ENCODE measurements at regions not wholly inside any gene's neighbourhood (a gene's known extent, or its start where the extent isn't known, plus 50 kb on each side); places are given as distances from the start of the nearest gene placed in this dataset.

DNA sequence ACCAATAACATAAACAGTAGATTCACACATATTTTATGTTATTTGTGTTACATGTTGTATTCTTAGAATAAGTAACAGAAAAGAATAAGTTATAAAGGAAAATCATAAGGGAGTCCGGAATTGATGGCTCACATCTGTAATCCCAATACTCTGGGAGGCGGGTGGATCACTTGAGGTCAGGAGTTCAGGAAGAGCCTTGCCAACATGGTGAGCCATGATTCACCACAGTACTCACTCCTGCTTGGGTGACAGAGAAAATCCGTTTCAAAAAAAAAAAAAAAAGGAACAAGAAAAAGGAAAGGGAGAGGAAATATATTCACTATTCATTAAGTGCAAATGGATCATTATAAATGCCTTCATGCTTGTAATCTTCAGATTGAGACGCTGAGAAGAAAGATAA is 533.3 kb upstream of the CDH9 start:
- DNase-seq (ENCODE audit: low read depth) (peak; percentile 24), FAIRE-seq (no peak)
- no peak overlapping the region for H3K4me3 ChIP-seq (ENCODE audit: low read depth, low read length)
- TF ChIP-seq, protein P1, sequence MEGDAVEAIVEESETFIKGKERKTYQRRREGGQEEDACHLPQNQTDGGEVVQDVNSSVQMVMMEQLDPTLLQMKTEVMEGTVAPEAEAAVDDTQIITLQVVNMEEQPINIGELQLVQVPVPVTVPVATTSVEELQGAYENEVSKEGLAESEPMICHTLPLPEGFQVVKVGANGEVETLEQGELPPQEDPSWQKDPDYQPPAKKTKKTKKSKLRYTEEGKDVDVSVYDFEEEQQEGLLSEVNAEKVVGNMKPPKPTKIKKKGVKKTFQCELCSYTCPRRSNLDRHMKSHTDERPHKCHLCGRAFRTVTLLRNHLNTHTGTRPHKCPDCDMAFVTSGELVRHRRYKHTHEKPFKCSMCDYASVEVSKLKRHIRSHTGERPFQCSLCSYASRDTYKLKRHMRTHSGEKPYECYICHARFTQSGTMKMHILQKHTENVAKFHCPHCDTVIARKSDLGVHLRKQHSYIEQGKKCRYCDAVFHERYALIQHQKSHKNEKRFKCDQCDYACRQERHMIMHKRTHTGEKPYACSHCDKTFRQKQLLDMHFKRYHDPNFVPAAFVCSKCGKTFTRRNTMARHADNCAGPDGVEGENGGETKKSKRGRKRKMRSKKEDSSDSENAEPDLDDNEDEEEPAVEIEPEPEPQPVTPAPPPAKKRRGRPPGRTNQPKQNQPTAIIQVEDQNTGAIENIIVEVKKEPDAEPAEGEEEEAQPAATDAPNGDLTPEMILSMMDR (IDR thresholded peaks at IDR 0.05; ENCODE audit: insufficient read depth, low read length, severe bottlenecking), result no peak
- no peaks in the 10 kb centered on the region for H3K27me3 ChIP-seq (ENCODE audit: control insufficient read depth, insufficient read depth, low read length)
- no peaks in the 10 kb centered on the region for H3K36me3 ChIP-seq (ENCODE audit: control insufficient read depth, insufficient read depth, low read length)

GRCh38 chr5:27568811-27569210 is 530.4 kb upstream of the CDH9 start:
- TF ChIP-seq, protein P1 (IDR thresholded peaks at IDR 0.05; ENCODE audit: insufficient read depth, low read length, severe bottlenecking), result no peak
- no peak overlapping the region for H3K4me3 ChIP-seq (ENCODE audit: low read depth, low read length)
- H3K27me3 ChIP-seq (ENCODE audit: control insufficient read depth, insufficient read depth, low read length), result no peaks in the 10 kb centered on the region
- no peak for FAIRE-seq
- no peaks in the 10 kb centered on the region for H3K36me3 ChIP-seq (ENCODE audit: control insufficient read depth, insufficient read depth, low read length)
- peak; percentile 65 for DNase-seq (ENCODE audit: low read depth)

DNA sequence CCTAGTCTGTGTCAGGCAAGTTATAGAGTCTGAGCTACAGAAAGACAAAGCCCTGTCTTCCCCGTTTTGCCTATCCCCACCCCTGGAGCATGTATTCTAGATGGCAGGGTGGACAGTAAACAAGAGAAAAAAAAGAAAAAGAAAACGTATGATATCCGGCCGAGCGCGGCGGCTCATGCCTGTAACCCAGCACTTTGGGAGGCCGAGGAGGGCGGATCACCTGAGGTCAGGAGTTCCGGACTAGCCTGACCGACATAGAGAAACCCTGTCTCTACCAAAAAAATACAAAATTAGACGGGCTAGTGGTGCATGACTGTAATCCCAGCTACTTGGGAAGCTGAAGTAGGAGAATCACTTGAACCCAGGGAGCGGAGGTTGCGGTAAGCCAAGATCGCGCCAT is 523.0 kb upstream of the CDH9 start:
- DNase-seq (ENCODE audit: low read depth) (no peak), FAIRE-seq (no peak)
- no peaks in the 10 kb centered on the region for H3K36me3 ChIP-seq (ENCODE audit: control insufficient read depth, insufficient read depth, low read length)
- no peak overlapping the region for H3K4me3 ChIP-seq (ENCODE audit: low read depth, low read length)
- TF ChIP-seq, protein P1 (IDR thresholded peaks at IDR 0.05; ENCODE audit: insufficient read depth, low read length, severe bottlenecking), result no peak
- H3K27me3 ChIP-seq (ENCODE audit: control insufficient read depth, insufficient read depth, low read length), result no peaks in the 10 kb centered on the region

DNA sequence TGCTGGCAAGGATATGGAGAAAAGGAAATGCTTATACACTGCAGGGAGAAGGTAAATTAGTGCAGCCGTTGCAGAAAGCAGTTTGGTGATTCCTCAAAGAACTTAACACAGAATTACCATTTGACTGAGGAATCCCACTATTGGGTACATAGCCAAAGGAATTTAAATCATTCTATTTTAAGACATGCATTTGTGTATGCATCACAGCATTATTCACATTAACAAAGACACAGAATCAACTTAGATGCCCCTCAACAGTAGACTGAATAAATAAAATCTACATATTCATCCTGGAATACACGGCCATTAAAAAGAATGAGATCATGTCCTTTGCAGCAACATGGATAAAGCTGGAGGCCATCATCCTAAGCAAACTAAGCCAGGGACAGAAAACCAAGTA is 510.1 kb upstream of the CDH9 start:
- Histone ChIP-seq H3K4me3 (ENCODE audit: low read depth, low read length) (no peak overlapping the region), H3K36me3 (ENCODE audit: control insufficient read depth, insufficient read depth, low read length) (no peaks in the 10 kb centered on the region), H3K27me3 (ENCODE audit: control insufficient read depth, insufficient read depth, low read length) (no peaks in the 10 kb centered on the region)
- no peak for FAIRE-seq
- TF ChIP-seq, protein P1 (IDR thresholded peaks at IDR 0.05; ENCODE audit: insufficient read depth, low read length, severe bottlenecking), result no peak
- no peak for DNase-seq (ENCODE audit: low read depth)

DNA sequence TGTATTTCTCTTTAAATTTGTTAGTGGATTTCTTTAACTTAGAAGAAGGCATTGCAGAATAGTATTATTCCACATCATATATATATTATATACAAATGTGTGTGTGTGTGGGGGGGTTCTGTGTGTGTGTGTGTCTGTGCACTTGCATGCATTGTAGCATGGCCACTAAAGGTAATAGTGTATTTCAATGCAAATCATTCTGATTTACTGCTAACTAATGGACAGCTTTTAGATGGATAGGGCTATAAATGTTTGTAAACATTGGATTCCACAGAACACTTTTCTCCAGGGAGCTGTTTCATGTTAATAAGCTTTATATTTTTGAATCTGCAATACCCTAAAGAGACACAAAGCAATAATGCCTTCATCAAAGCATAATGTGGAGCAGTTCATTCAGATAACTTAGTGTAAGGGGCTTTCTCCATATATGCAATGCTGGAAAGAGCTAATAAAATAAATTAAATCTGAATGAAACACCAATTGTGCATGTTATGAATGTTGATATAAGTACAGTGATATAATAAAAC is 496.7 kb upstream of the CDH9 start:
- DNase-seq (ENCODE audit: low read depth) (no peak), FAIRE-seq (no peak)
- Histone ChIP-seq H3K36me3 (ENCODE audit: control insufficient read depth, insufficient read depth, low read length) (no peaks in the 10 kb centered on the region), H3K4me3 (ENCODE audit: low read depth, low read length) (no peak overlapping the region), H3K27me3 (ENCODE audit: control insufficient read depth, insufficient read depth, low read length) (no peaks in the 10 kb centered on the region)
- TF ChIP-seq, protein P1 (IDR thresholded peaks at IDR 0.05; ENCODE audit: insufficient read depth, low read length, severe bottlenecking), result no peak

DNA sequence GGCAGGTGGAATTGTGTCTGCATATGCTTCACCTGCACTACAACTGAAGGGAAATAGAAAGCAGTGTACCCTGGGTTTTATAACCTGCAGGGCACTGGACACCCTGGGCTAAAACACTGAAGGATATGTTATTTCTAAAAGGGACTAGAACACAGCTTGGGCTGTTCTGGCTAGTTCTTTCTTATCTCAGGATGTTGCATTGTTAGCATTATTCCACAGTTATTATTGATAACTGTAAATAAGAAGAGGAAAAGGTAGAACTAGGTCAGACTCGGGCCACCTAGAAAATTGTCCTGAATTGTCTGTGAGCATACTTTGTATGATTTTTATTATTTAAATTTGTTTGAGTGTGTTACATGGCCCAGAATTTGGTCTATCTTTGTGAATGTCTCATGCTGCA is 493.9 kb upstream of the CDH9 start:
- Histone ChIP-seq H3K27me3 (ENCODE audit: control insufficient read depth, insufficient read depth, low read length) (no peaks in the 10 kb centered on the region), H3K36me3 (ENCODE audit: control insufficient read depth, insufficient read depth, low read length) (no peaks in the 10 kb centered on the region), H3K4me3 (ENCODE audit: low read depth, low read length) (no peak overlapping the region)
- FAIRE-seq (no peak), DNase-seq (ENCODE audit: low read depth) (no peak)
- TF ChIP-seq, protein P1 (IDR thresholded peaks at IDR 0.05; ENCODE audit: insufficient read depth, low read length, severe bottlenecking), result no peak
